Right lobe of liver (tissue), 6 donors: ENCODE measurements at regions not wholly inside any gene's neighbourhood (a gene's known extent, or its start where the extent isn't known, plus 50 kb on each side); places are given as distances from the start of the nearest gene placed in this dataset.

Source experiments
- ATAC-seq, 4 donors: fragments of 200-7000 bp; cut with Tn5 transposase; one replicate each; pipeline ENCODE4 v1.9.1; 2020; ENCODE audit warnings: mild to moderate bottlenecking in 4 of 4, moderate library complexity in 4 of 4
- DNase-seq, 3 donors: peaks; one replicate each; pipeline ENCODE4 v3.0.0-alpha.2; 2020
- H3K27ac ChIP-seq, 3 donors: fragments of 200-600 bp; one replicate each; pipeline ENCODE4 v1.8.0; 2022
- H3K27me3 ChIP-seq, 2 donors: fragments of 200-600 bp; one replicate each; pipeline ENCODE4 v1.8.0; 2022
- H3K36me3 ChIP-seq, 4 donors: fragments of 200-600 bp; sonication (generic) in 1 of 4; one replicate each; pipeline versions ENCODE4 v1.5.1 to v1.8.0; 2017 to 2022; ENCODE audit warnings: control low read depth in 1 of 4
- H3K4me1 ChIP-seq, 4 donors: fragments of 200-600 bp; sonication (generic) in 1 of 4; one replicate each; pipeline versions ENCODE4 v1.5.1 to v1.8.0; 2017 to 2022; ENCODE audit warnings: control low read depth in 1 of 4
- H3K4me3 ChIP-seq, 3 donors: fragments of 200-600 bp; one replicate each; pipeline ENCODE4 v1.8.0; 2022
- H3K9me3 ChIP-seq, 4 donors: fragments of 200-600 bp; sonication (generic) in 1 of 4; one replicate each; pipeline versions ENCODE4 v1.5.1 to v1.8.0; 2017 to 2022; ENCODE audit warnings: control low read depth in 1 of 4
- POLR2A ChIP-seq: fragments of 450-650 bp; IDR thresholded peaks from one replicate; pipeline ENCODE4 v1.6.1; 2017; ENCODE audit warnings: antibody characterized with exemption, mild to moderate bottlenecking
- WGBS: methylation state at CpG from one replicate; pipeline ENCODE4 v1.1.6; 2018; ENCODE audit warnings: low coverage, low lambda C conversion rate; ENCODE audit not compliant: insufficient coverage; ENCODE audit errors: missing lambda C conversion rate; 5-methylcytosine and 5-hydroxymethylcytosine counted together
- intact Hi-C, 2 donors: fragments of 100-400 bp; cut with DNase I; formaldehyde crosslinking; loops; one replicate each; pipeline versions ENCODE4 v1.11.2 to v1.14.1; 2022
- TF ChIP-seq, protein P1 (sequence below), 4 donors: fragments of 200-600 bp in 3 of 4; fragments of 450-650 bp in 1 of 4; IDR thresholded peaks; one replicate each; pipeline versions ENCODE4 v1.5.1 to v1.8.0; 2016 to 2022; ENCODE audit warnings: antibody characterized with exemption in 4 of 4, mild to moderate bottlenecking in 2 of 4
- donor health status: DM: no; HTN: yes; CAD: no.
- donor health status: DM: no; HTN: no; CAD: no.
- donor health status: DM: no; HTN: no; CAD: no.
- donor health status: DM: no; HTN: yes; CAD: no.
- donor health status: DM: no; HTN: yes; CAD: no.

DNA sequence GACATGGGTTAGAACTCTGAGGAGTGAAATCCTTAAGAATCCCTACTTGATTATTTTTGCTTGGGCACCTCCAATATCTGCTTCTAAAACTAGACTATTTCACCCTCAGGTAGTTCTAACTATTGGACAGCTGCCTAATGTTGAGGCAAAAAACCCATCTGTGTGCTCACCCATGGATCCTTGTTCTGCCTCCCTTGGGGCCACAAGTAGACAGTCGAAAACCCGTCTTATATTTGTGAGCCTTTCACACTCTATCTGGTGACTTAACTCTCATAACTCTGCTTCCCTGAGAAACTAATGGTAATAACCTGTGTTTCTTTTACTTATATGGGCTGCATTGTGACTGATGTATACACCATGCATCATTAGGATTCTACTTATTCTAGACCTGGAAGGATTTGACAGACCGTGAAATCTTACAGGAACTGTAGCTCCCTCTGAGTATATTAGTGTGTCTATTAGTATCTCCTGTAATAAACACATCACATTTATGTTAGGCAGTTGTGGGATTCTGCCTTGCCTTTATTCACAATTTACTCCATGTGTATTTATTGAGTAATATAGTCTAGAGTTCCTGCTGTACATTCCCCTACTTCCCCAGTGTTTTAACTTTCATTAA is 94.6 kb upstream of the SGCD start:
- no peaks in the 10 kb centered on the region for H3K9me3 ChIP-seq
- no peak overlapping the region for H3K4me3 ChIP-seq
- H3K4me1 ChIP-seq = no peaks in the 10 kb centered on the region
- 76% methylated on average over 3 of the region's 3 CpGs for WGBS
- intact Hi-C loops = no loop called here
- no peak for DNase-seq
- H3K27me3 ChIP-seq = no peaks in the 10 kb centered on the region
- ATAC-seq = no peak
- no peak overlapping the region for H3K27ac ChIP-seq
- H3K36me3 ChIP-seq = no peaks in the 10 kb centered on the region
- TF ChIP-seq, protein P1, sequence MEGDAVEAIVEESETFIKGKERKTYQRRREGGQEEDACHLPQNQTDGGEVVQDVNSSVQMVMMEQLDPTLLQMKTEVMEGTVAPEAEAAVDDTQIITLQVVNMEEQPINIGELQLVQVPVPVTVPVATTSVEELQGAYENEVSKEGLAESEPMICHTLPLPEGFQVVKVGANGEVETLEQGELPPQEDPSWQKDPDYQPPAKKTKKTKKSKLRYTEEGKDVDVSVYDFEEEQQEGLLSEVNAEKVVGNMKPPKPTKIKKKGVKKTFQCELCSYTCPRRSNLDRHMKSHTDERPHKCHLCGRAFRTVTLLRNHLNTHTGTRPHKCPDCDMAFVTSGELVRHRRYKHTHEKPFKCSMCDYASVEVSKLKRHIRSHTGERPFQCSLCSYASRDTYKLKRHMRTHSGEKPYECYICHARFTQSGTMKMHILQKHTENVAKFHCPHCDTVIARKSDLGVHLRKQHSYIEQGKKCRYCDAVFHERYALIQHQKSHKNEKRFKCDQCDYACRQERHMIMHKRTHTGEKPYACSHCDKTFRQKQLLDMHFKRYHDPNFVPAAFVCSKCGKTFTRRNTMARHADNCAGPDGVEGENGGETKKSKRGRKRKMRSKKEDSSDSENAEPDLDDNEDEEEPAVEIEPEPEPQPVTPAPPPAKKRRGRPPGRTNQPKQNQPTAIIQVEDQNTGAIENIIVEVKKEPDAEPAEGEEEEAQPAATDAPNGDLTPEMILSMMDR (IDR thresholded peaks at IDR 0.05) = no peak
- no peak for TF ChIP-seq POLR2A

GRCh38 chr5:156237361-156237760 is 89.6 kb upstream of the SGCD start:
- no peak overlapping the region for H3K27ac ChIP-seq
- DNase-seq = no peak
- ATAC-seq = no peak
- H3K4me3 ChIP-seq = no peak overlapping the region
- no peaks in the 10 kb centered on the region for H3K9me3 ChIP-seq
- intact Hi-C loops = no loop called here
- H3K4me1 ChIP-seq = peaks cover 0 to 9% (median 0%) of the 10 kb centered on the region in 4 donors
- no peaks in the 10 kb centered on the region for H3K27me3 ChIP-seq
- H3K36me3 ChIP-seq = no peaks in the 10 kb centered on the region
- TF ChIP-seq, protein P1 (IDR thresholded peaks at IDR 0.05) = no peak
- TF ChIP-seq POLR2A = no peak
- 82% methylated on average over 6 of the region's 6 CpGs for WGBS

GRCh38 chr5:156239800-156240199 is 87.2 kb upstream of the SGCD start:
- Histone ChIP-seq H3K4me1 (peaks cover 0 to 9% (median 0%) of the 10 kb centered on the region in 4 donors), H3K36me3 (no peaks in the 10 kb centered on the region), H3K27me3 (no peaks in the 10 kb centered on the region), H3K4me3 (no peak overlapping the region), H3K9me3 (no peaks in the 10 kb centered on the region), H3K27ac (no peak overlapping the region)
- DNase-seq (no peak), ATAC-seq (peak in 3 of 4 donors; percentile 63 to 75 (median 66))
- TF ChIP-seq, protein P1 (IDR thresholded peaks at IDR 0.05) = no peak
- TF ChIP-seq POLR2A = no peak
- WGBS = 35% methylated on average over 2 of the region's 2 CpGs
- intact Hi-C loops = no loop called here

DNA sequence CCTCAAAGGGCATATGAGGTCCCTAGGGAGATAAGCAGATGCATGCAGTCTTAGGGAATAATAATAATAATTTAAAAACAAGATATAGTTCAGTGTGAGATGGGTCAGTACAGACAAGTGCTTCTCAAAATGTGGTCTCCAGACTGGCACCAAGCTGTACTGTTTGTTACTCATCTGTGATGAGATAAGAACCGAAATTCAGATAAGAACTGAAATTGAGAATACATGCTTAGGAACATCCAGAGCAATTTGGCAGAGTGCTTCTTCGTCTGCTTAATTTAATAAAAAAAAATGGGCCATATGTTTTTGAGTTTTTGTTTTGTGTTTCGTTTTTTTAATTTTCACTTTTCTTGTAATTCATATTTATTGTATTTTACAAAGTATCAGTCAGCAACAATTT is 86.5 kb upstream of the SGCD start:
- no peaks in the 10 kb centered on the region for H3K27me3 ChIP-seq
- H3K4me3 ChIP-seq = no peak overlapping the region
- no peak for TF ChIP-seq POLR2A
- TF ChIP-seq, protein P1 (IDR thresholded peaks at IDR 0.05) = no peak
- no peaks in the 10 kb centered on the region for H3K36me3 ChIP-seq
- WGBS = 34% methylated on average over 3 of the region's 3 CpGs
- intact Hi-C loops = no loop called here
- H3K9me3 ChIP-seq = no peaks in the 10 kb centered on the region
- H3K27ac ChIP-seq = no peak overlapping the region
- no peak for ATAC-seq
- no peak for DNase-seq
- H3K4me1 ChIP-seq = peaks cover 0 to 9% (median 0%) of the 10 kb centered on the region in 4 donors

DNA sequence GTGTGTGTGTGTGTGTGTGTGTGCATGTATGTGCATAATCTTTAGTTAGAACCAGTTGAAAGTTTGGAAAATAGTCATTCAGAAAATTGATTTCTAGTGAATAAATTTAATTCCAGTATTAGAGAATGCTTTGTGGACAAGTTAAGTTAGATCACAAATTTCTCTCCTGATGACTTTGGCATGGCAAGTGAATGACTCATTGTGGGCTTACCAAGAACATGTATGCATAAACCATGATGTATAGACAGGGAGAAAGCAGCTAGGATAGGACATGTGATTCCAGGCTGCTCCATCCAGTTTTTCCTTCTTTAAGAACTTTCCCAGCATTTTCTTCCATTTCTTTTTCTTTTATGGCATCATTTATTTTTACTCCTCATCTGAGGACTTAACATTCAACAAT is 85.7 kb upstream of the SGCD start:
- TF ChIP-seq POLR2A = no peak
- TF ChIP-seq, protein P1 (IDR thresholded peaks at IDR 0.05) = no peak
- ATAC-seq (no peak), DNase-seq (no peak)
- Histone ChIP-seq H3K4me1 (peaks cover 0 to 9% (median 0%) of the 10 kb centered on the region in 4 donors), H3K27me3 (no peaks in the 10 kb centered on the region), H3K4me3 (no peak overlapping the region), H3K27ac (no peak overlapping the region), H3K9me3 (no peaks in the 10 kb centered on the region), H3K36me3 (no peaks in the 10 kb centered on the region)
- intact Hi-C loops = no loop called here
